ENCODE measurements at regions not wholly inside any gene's neighbourhood (a gene's known extent, or its start where the extent isn't known, plus 50 kb on each side); places are given as distances from the start of the nearest gene placed in this dataset.

DNA sequence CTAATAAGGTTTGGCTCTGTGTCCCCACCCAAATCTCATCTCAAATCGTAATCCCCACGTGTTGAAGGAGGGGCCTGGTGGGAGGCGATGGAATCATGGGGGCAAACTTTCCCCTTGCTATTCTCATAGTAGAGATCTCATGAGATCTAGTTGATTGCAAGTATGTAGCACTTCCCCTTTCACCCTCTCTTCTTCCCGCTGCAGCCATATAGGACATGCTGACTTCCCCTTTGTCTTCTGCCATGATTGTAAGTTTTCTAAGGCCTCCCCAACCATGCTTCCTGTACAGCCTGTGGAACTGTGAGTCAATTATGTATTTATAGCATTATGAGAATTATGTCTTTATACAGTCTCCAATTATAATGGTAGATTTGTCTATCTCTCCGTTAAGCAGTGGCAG is 594.5 kb downstream of the ACTR3B start:
- Histone ChIP-seq H3K4me1 (no peaks in the 10 kb centered on the region), H3K27me3 (no peaks in the 10 kb centered on the region), H3K9me3 (no peaks in the 10 kb centered on the region), H3K4me3 (no peak overlapping the region), H3K36me3 (no peaks in the 10 kb centered on the region), H3K27ac (no peak overlapping the region)
- no peak for DNase-seq
- TF ChIP-seq CTCF (IDR thresholded peaks at IDR 0.05) = no peak
- no peak for TF ChIP-seq POLR2A (IDR thresholded peaks at IDR 0.05)
- intact Hi-C loops (cut with DNase I; ENCODE audit: low total_unique reads) = no loop called here

GRCh38 chr7:153370092-153370491 is 610.5 kb downstream of the ACTR3B start:
- Histone ChIP-seq H3K27me3 (no peaks in the 10 kb centered on the region), H3K27ac (no peak overlapping the region), H3K9me3 (no peaks in the 10 kb centered on the region), H3K36me3 (peaks cover 0 to 4% of the 10 kb centered on the region in 2 donors), H3K4me1 (no peaks in the 10 kb centered on the region), H3K4me3 (no peak overlapping the region)
- intact Hi-C loops (cut with DNase I; ENCODE audit: low total_unique reads) = no loop called here
- no peak for TF ChIP-seq POLR2A (IDR thresholded peaks at IDR 0.05)
- no peak for TF ChIP-seq CTCF (IDR thresholded peaks at IDR 0.05)
- no peak for DNase-seq

GRCh38 chr7:153380636-153381035 is 621.1 kb downstream of the ACTR3B start:
- H3K4me3 ChIP-seq = no peak overlapping the region
- peak overlapping the region in 1 of 2 donors; percentile 80 for H3K27ac ChIP-seq
- DNase-seq = no peak
- TF ChIP-seq POLR2A (IDR thresholded peaks at IDR 0.05) = no peak
- TF ChIP-seq CTCF (IDR thresholded peaks at IDR 0.05) = no peak
- H3K4me1 ChIP-seq = peaks cover 0 to 9% of the 10 kb centered on the region in 2 donors
- intact Hi-C loops (cut with DNase I; ENCODE audit: low total_unique reads) = no loop called here
- H3K27me3 ChIP-seq = no peaks in the 10 kb centered on the region
- H3K36me3 ChIP-seq = no peaks in the 10 kb centered on the region
- H3K9me3 ChIP-seq = no peaks in the 10 kb centered on the region

DNA sequence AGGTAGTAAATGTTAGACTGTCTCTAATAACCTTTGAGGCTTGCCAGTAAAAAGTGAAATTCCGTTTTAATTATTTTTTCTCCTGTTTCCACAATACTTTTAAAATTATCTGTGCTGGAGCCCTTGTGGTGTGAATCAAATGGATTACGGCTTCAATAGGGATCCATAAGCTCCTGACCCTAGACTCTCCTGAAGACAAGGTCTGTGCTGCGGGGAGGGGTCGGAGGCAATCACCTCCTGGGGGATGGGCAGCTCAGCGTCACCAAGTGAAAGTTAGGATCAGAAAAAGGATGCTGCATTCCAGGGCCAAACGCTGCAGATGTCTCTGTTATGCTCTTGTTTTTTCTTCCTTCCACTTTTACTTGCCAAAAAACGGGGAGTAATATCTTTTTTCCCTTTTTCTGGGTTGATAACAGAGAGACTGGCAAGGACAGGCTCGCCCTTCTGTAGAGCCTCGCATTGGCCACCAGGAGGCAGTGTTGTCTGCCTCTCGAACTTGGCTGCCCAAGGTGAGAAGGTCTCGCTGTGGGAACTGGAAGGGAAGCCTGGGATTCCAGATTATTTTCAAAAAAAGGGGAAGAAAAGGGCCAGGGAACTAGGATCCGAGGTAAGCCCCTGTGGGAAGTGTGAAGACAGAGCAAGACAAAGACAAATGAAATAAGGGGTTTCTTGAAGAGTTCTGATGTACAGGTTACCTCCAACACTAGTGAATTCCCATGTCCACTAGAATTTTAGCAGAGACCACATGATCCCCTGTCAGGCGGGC is 621.9 kb downstream of the ACTR3B start:
- Histone ChIP-seq H3K27ac (peak overlapping the region; percentile 73 to 80), H3K27me3 (no peaks in the 10 kb centered on the region), H3K9me3 (no peaks in the 10 kb centered on the region), H3K4me1 (peaks cover 0 to 9% of the 10 kb centered on the region in 2 donors), H3K4me3 (no peak overlapping the region), H3K36me3 (no peaks in the 10 kb centered on the region)
- intact Hi-C loops (cut with DNase I; ENCODE audit: low total_unique reads) = loop anchor here (2.0 kb wide), 1 partner anchor 141 kb away; no protein-coding TSS in a partner anchor
- peak; percentile 56 to 60 for DNase-seq
- TF ChIP-seq POLR2A (IDR thresholded peaks at IDR 0.05) (no peak), CTCF (IDR thresholded peaks at IDR 0.05) (peak; percentile 70 to 88 (median 81))

- intact Hi-C loops (cut with DNase I; ENCODE audit: low total_unique reads) = loop anchor here (2.0 kb wide), 1 partner anchor 140 kb away; no protein-coding TSS in a partner anchor
- DNase-seq = peak; percentile 64 to 86
- no peaks in the 10 kb centered on the region for H3K27me3 ChIP-seq
- H3K36me3 ChIP-seq = no peaks in the 10 kb centered on the region
- peak overlapping the region; percentile 74 to 80 for H3K27ac ChIP-seq
- H3K4me3 ChIP-seq = no peak overlapping the region
- H3K4me1 ChIP-seq = peaks cover 0 to 9% of the 10 kb centered on the region in 2 donors
- TF ChIP-seq POLR2A (IDR thresholded peaks at IDR 0.05) = no peak
- TF ChIP-seq CTCF (IDR thresholded peaks at IDR 0.05) = peak in 1 of 4 experiments; percentile 3
- H3K9me3 ChIP-seq = no peaks in the 10 kb centered on the region
Measured at GRCh38 chr7:153382641-153383101, 623.1 kb downstream of the ACTR3B start.
